ENCODE measurements at regions not wholly inside any gene's neighbourhood (a gene's known extent, or its start where the extent isn't known, plus 50 kb on each side); places are given as distances from the start of the nearest gene placed in this dataset.

- no peak for TF ChIP-seq EZH2 (IDR thresholded peaks at IDR 0.05; ENCODE audit: borderline replicate concordance, low read depth, low read length, poor library complexity, severe bottlenecking)
- TF ChIP-seq CTCF (conservative IDR thresholded peaks at IDR 0.05; ENCODE audit: low read depth, low read length): no peak
Measured at GRCh38 chr1:114314576-114314975, 160.9 kb upstream of the SYT6 start.
